GM12875 (cell line): ENCODE measurements at regions not wholly inside any gene's neighbourhood (a gene's known extent, or its start where the extent isn't known, plus 50 kb on each side); places are given as distances from the start of the nearest gene placed in this dataset.

ENCODE experiments used
- H3K4me3 ChIP-seq: one replicate; pipeline ENCODE4 v1.5.1; 2011; ENCODE audit warnings: low read depth, low read length, control low read depth
- TF ChIP-seq, protein P1 (sequence below): IDR thresholded peaks from 2 replicates; pipeline ENCODE4 v1.5.1; 2011; ENCODE audit warnings: low read depth, mild to moderate bottlenecking, control low read depth, inconsistent platforms, low read length, moderate library complexity, borderline replicate concordance; ENCODE audit not compliant: insufficient read depth

DNA sequence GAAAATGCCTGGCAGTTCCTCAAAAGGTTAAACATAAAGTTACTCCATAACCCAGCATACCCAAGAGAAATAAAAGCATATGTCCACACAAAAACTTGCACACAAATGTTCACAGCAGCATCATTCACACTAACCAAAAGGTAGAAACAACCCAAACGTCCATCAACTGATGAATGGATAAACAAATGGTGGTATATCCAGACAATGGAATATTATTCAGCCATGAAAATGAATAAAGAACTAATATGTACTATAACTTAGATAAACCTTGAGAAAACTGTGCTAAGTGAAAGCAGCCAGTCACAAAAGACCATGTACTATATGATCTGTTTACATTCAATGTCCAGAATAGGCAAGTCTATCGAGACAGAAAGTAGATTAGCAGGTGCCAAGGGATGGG is 60.4 kb downstream of the CAMK2N1 start:
- TF ChIP-seq, protein P1, sequence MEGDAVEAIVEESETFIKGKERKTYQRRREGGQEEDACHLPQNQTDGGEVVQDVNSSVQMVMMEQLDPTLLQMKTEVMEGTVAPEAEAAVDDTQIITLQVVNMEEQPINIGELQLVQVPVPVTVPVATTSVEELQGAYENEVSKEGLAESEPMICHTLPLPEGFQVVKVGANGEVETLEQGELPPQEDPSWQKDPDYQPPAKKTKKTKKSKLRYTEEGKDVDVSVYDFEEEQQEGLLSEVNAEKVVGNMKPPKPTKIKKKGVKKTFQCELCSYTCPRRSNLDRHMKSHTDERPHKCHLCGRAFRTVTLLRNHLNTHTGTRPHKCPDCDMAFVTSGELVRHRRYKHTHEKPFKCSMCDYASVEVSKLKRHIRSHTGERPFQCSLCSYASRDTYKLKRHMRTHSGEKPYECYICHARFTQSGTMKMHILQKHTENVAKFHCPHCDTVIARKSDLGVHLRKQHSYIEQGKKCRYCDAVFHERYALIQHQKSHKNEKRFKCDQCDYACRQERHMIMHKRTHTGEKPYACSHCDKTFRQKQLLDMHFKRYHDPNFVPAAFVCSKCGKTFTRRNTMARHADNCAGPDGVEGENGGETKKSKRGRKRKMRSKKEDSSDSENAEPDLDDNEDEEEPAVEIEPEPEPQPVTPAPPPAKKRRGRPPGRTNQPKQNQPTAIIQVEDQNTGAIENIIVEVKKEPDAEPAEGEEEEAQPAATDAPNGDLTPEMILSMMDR = no peak
- no peak overlapping the region for H3K4me3 ChIP-seq

DNA sequence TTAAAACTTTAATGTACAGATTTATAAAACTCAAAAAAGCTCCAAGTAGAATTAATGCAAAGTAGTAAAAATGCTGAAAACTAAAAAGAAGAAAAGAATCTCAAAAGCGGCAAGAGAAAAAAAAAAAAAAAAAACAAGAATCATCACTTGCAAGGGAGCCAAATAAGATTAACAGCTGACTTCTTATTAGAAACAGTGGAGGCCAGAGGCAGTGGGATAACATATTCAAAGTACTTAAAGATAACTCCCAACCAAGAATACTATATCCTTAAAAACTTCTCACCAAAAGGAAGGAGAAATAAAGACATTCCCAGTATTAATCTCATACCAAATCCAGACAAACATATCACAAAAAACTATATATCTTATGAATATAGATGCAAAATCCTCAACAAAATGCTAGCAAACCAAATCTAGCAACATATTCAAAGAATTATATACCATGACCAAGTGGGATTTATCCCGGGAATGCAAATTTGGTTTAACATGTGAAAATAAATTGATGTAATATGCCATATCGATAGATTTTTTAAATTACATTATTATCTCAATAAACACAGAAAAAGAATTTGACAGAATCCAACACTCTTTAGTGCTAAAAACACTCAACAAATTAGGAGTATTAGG is 62.7 kb downstream of the CAMK2N1 start:
- TF ChIP-seq, protein P1 = no peak
- H3K4me3 ChIP-seq = no peak overlapping the region

DNA sequence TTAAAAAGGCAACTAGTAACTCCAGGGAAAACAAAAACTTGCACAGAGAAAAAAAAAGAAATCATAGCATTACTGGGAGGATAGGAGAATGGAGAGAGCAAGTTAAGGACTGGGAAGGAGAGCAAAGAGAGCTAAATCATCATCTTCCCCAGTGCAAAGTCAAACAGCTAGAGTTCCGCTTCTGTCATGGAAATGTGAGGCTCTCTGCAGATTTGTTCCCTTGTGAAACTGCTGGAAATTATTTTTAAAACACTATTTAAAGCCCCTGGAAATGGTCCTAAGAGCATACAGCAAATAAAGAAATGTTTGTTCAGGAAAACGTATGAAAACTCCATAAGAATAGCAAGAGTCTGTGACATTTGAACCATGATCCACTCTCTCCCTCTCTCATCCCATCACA is 64.6 kb downstream of the CAMK2N1 start:
- H3K4me3 ChIP-seq = no peak overlapping the region
- TF ChIP-seq, protein P1 = no peak

DNA sequence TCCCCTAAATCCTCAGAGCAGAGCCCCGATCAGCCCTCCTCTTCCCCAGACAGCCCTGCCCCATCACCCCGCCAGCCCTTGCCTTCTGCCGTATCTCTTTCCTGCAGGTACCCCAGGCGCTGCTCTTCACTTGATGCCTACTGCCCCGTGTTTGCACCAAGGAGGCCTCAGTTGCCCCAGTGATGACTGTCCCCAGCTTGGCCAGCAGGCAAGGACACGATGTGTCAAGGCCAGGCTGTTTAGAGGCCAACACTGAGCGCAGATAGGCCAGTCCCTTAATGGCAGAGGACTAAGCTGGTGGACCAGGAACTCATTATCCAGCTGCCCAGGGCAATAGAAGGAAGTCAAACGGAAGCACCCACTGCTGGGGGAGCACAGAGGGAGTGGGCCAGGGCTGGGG is 68.4 kb downstream of the CAMK2N1 start:
- no peak overlapping the region for H3K4me3 ChIP-seq
- TF ChIP-seq, protein P1 = no peak

DNA sequence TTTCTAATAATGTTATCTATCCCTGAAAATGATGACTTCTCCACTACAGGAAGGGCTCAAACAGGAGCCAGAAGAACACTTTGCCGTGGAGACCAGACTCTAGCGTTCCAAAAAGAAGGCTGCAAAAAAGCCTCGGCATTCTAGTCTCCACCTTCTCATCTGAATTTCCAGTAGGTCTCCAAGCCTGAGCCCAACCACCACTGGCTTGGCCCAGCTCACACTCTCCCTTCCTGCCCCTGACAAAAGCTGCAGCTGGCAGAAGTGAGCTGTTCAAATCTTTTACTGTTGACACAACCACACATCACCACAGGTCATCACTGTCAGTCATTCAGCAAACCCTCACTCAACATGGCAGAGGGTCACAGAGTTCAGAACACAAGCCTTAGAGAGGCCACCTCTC is 69.3 kb downstream of the CAMK2N1 start:
- TF ChIP-seq, protein P1 = no peak
- H3K4me3 ChIP-seq = no peak overlapping the region

DNA sequence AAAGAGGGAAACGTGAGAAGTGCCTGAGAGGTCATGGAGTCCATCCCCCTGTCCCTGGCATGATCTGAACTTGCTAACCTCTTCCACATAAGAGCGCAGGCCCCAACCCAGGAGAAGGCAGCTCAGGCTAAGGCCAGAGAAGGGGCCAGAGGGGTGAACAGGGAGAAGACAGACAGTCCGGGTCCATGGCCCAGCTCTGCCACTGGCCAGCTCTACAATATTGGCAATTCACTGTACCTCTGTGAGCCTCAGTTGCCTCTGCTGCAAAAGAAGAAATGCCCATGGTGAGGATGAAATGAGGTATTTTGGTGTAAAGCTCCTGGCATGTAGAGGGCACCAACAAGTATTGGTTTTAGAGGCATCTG is 72.3 kb downstream of the CAMK2N1 start:
- no peak overlapping the region for H3K4me3 ChIP-seq
- TF ChIP-seq, protein P1 = no peak

DNA sequence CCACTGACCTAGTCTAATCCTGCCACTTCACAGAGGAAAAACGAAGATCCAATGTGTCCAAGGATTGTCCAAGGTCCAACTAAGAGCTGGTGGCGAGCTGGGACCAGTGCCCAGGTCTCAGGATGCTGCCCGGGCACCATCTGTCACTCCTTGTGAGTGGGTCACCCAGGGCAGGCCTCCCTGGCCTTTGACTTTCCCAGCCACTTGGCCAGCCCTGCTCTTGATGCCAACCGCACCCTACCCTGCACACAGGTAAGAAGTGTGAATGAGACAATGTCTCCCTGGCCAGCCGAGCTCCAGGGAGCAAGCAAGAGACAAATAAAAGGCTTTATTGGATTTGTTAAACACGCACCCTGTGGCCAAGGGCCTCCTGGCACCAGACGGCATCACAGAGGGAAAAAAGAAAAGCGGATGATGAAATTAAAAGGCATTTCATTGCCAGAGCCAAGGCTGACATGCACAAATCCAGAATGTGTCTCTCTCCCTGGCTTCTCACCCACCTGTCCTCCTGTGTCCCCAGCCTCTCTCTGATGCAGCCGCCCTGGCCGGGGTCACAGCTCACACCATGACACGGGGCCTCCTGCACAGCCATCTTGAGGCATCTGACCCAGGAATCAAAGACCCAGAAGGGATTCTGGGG is 72.8 kb downstream of the CAMK2N1 start:
- TF ChIP-seq, protein P1 = no peak
- H3K4me3 ChIP-seq = no peak overlapping the region
